ENCODE measurements at regions not wholly inside any gene's neighbourhood (a gene's known extent, or its start where the extent isn't known, plus 50 kb on each side); places are given as distances from the start of the nearest gene placed in this dataset.

GRCh38 chr4:106588891-106589290 lies 220.3 kb upstream of the GIMD1 start:
- Histone ChIP-seq H3K4me1 (ENCODE audit: control insufficient read depth, insufficient read depth, low read length) (no peaks in the 10 kb centered on the region), H3K27ac (ENCODE audit: low read length) (no peak overlapping the region), H3K27me3 (ENCODE audit: control insufficient read depth, insufficient read depth, low read length) (no peaks in the 10 kb centered on the region), H3K36me3 (ENCODE audit: control insufficient read depth, insufficient read depth, low read length) (no peaks in the 10 kb centered on the region; the same call in 1 of the 2 replicates), H3K4me3 (ENCODE audit: low read depth in 2 of 2, low read length in 2 of 2) (no peak overlapping the region), H3K9me3 (ENCODE audit: control insufficient read depth, insufficient read depth, low read depth, low read length) (no peaks in the 10 kb centered on the region)
- BruUV-seq (replicated peaks) = no TSS peak
- no peak for ATAC-seq
- intact Hi-C loops (cut with micrococcal nuclease; ENCODE audit: unreplicated experiment) = no loop called here
- DNase-seq (ENCODE audit: low read depth, low spot score) = no peak
- in situ Hi-C loops (cut with HindIII; ENCODE audit: low pct_unique_long_range_greater_than_20kb, low sequenced_read_pairs) = no loop called here
- POLR2A ChIA-PET = no interaction called here
- TF ChIP-seq REST (IDR thresholded peaks at IDR 0.05; ENCODE audit: insufficient read depth in 1 of 2, low read depth in 2 of 2, low read length in 1 of 2) (no peak), SIN3A (IDR thresholded peaks at IDR 0.05; ENCODE audit: borderline replicate concordance, insufficient read depth, low read depth, low read length) (no peak), POLR2AphosphoS5 (IDR thresholded peaks at IDR 0.05; ENCODE audit: low read depth, low read length) (no peak), CTCF (IDR thresholded peaks at IDR 0.05) (no peak), TCF7L2 (IDR thresholded peaks at IDR 0.05; ENCODE audit: low read depth, low read length) (no peak)
- CTCF ChIA-PET = no interaction called here

- ChIA-PET POLR2A (no interaction called here), CTCF (interaction anchor here (0.7 kb wide), 1 partner anchor 1309 kb away, joined by 4 read pairs; no protein-coding TSS in a partner anchor)
- ATAC-seq (no peak), DNase-seq (ENCODE audit: low read depth, low spot score) (no peak)
- in situ Hi-C loops (cut with HindIII; ENCODE audit: low pct_unique_long_range_greater_than_20kb, low sequenced_read_pairs) = no loop called here
- Histone ChIP-seq H3K9me3 (ENCODE audit: control insufficient read depth, insufficient read depth, low read depth, low read length) (no peaks in the 10 kb centered on the region), H3K4me1 (ENCODE audit: control insufficient read depth, insufficient read depth, low read length) (no peaks in the 10 kb centered on the region), H3K36me3 (ENCODE audit: control insufficient read depth, insufficient read depth, low read length) (no peaks in the 10 kb centered on the region; the same call in 1 of the 2 replicates), H3K27me3 (ENCODE audit: control insufficient read depth, insufficient read depth, low read length) (no peaks in the 10 kb centered on the region), H3K27ac (ENCODE audit: low read length) (no peak overlapping the region), H3K4me3 (ENCODE audit: low read depth in 2 of 2, low read length in 2 of 2) (no peak overlapping the region)
- intact Hi-C loops (cut with micrococcal nuclease; ENCODE audit: unreplicated experiment) = no loop called here
- BruUV-seq (replicated peaks) = no TSS peak
- TF ChIP-seq REST (IDR thresholded peaks at IDR 0.05; ENCODE audit: insufficient read depth in 1 of 2, low read depth in 2 of 2, low read length in 1 of 2) (no peak), CTCF (IDR thresholded peaks at IDR 0.05) (no peak), TCF7L2 (IDR thresholded peaks at IDR 0.05; ENCODE audit: low read depth, low read length) (no peak), POLR2AphosphoS5 (IDR thresholded peaks at IDR 0.05; ENCODE audit: low read depth, low read length) (no peak), SIN3A (IDR thresholded peaks at IDR 0.05; ENCODE audit: borderline replicate concordance, insufficient read depth, low read depth, low read length) (no peak)
These were observed 219.0 kb upstream of the GIMD1 start for GRCh38 chr4:106587558-106587957.

Measured in Panc1 (cell line).